NB4 (cell line): ENCODE measurements at regions not wholly inside any gene's neighbourhood (a gene's known extent, or its start where the extent isn't known, plus 50 kb on each side); places are given as distances from the start of the nearest gene placed in this dataset.

Experiments
- POLR2A ChIP-seq: IDR thresholded peaks from 2 replicates; pipeline ENCODE4 v1.6.1; 2011; ENCODE audit warnings: mild to moderate bottlenecking; ENCODE audit not compliant: insufficient read length; ENCODE audit errors: extremely low read depth
- TF ChIP-seq, protein P1 (sequence below): IDR thresholded peaks from one replicate; pipeline ENCODE4 v1.5.1; 2012; ENCODE audit warnings: low read depth, low read length
- TF ChIP-seq, protein P2 (sequence below): IDR thresholded peaks from 2 replicates; pipeline ENCODE4 v1.6.1; 2011; ENCODE audit warnings: low read depth, low read length

DNA sequence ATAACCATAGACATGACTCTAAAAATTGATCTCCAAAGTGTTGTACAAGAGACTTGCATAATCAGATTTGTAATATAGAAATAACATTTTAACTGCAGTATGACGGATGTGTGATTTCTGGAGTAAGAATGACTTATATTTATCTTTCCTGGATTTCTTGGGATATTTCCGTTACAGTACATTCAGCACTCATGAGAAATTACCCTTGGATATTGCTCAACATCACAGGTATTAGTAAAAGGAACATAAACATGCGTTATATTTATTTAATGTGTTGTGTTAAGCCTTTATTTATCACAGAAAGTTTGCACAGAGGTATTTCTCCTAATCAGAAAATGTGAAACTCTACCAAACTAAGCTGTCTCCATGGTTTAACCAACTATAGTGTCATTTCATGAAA, 1823.9 kb upstream of the C9orf72 start:
- TF ChIP-seq, protein P1, sequence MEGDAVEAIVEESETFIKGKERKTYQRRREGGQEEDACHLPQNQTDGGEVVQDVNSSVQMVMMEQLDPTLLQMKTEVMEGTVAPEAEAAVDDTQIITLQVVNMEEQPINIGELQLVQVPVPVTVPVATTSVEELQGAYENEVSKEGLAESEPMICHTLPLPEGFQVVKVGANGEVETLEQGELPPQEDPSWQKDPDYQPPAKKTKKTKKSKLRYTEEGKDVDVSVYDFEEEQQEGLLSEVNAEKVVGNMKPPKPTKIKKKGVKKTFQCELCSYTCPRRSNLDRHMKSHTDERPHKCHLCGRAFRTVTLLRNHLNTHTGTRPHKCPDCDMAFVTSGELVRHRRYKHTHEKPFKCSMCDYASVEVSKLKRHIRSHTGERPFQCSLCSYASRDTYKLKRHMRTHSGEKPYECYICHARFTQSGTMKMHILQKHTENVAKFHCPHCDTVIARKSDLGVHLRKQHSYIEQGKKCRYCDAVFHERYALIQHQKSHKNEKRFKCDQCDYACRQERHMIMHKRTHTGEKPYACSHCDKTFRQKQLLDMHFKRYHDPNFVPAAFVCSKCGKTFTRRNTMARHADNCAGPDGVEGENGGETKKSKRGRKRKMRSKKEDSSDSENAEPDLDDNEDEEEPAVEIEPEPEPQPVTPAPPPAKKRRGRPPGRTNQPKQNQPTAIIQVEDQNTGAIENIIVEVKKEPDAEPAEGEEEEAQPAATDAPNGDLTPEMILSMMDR: no peak
- TF ChIP-seq, protein P2, sequence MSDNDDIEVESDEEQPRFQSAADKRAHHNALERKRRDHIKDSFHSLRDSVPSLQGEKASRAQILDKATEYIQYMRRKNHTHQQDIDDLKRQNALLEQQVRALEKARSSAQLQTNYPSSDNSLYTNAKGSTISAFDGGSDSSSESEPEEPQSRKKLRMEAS: no peak
- no peak for TF ChIP-seq POLR2A
